AG20443 (cell line): ENCODE measurements at regions not wholly inside any gene's neighbourhood (a gene's known extent, or its start where the extent isn't known, plus 50 kb on each side); places are given as distances from the start of the nearest gene placed in this dataset.

Experiments used
- DNase-seq: peaks from one replicate; pipeline ENCODE4 v3.0.0; 2012; ENCODE audit warnings: low spot score, mixed read lengths

GRCh38 chr9:135220601-135221575 is 133.4 kb downstream of the OLFM1 start:
- DNase-seq = no peak

GRCh38 chr9:135221576-135221950 is 134.1 kb downstream of the OLFM1 start:
- DNase-seq = no peak

- DNase-seq = no peak
These were observed 134.6 kb downstream of the OLFM1 start for GRCh38 chr9:135221951-135222631.

GRCh38 chr9:135222881-135223760 is 135.7 kb downstream of the OLFM1 start:
- no peak for DNase-seq

- DNase-seq = no peak
These were observed 136.4 kb downstream of the OLFM1 start for GRCh38 chr9:135223831-135224230.

GRCh38 chr9:135224286-135224877 is 136.9 kb downstream of the OLFM1 start:
- no peak for DNase-seq

GRCh38 chr9:135224921-135225541 is 137.6 kb downstream of the OLFM1 start:
- no peak for DNase-seq

GRCh38 chr9:135225619-135226228 is 138.3 kb downstream of the OLFM1 start:
- DNase-seq = no peak

- no peak for DNase-seq
These were observed 139.0 kb downstream of the OLFM1 start for GRCh38 chr9:135226369-135227050.

GRCh38 chr9:135227641-135228251 is 140.3 kb downstream of the OLFM1 start:
- no peak for DNase-seq

- no peak for DNase-seq
These were observed 141.0 kb downstream of the OLFM1 start for GRCh38 chr9:135228345-135228982.

- no peak for DNase-seq
These were observed 141.6 kb downstream of the OLFM1 start for GRCh38 chr9:135228983-135229625.

GRCh38 chr9:135229701-135230385 is 142.4 kb downstream of the OLFM1 start:
- no peak for DNase-seq

- DNase-seq = no peak
These were observed 142.9 kb downstream of the OLFM1 start for GRCh38 chr9:135230386-135230765.

GRCh38 chr9:135230817-135231520 is 143.5 kb downstream of the OLFM1 start:
- no peak for DNase-seq

GRCh38 chr9:135239100-135239768 is 151.8 kb downstream of the OLFM1 start:
- DNase-seq = no peak

GRCh38 chr9:135239769-135240141 is 152.3 kb downstream of the OLFM1 start:
- no peak for DNase-seq
